Brain microvascular endothelial cell (primary cell): ENCODE measurements at regions not wholly inside any gene's neighbourhood (a gene's known extent, or its start where the extent isn't known, plus 50 kb on each side); places are given as distances from the start of the nearest gene placed in this dataset.
"Not testable (repeated sequence)": the region's sequence is repeated elsewhere in the genome, so short reads cannot be mapped to it uniquely, and the experiment has no call there.

ENCODE experiments used
- DNase-seq: peaks from one replicate; pipeline ENCODE4 v3.0.0-alpha.2; 2020
- H3K27ac ChIP-seq: fragments of 250-450 bp; sonication (Bioruptor Pico); 2 replicates; pipeline ENCODE4 v1.5.1; 2020; ENCODE audit warnings: mild to moderate bottlenecking, moderate library complexity
- H3K27me3 ChIP-seq: fragments of 250-450 bp; sonication (Bioruptor Pico); replicated peaks from 2 replicates; pipeline ENCODE4 v1.5.1; 2020; ENCODE audit warnings: mild to moderate bottlenecking
- H3K36me3 ChIP-seq: fragments of 250-450 bp; sonication (Bioruptor Pico); replicated peaks from 2 replicates; pipeline ENCODE4 v1.5.1; 2020; ENCODE audit warnings: mild to moderate bottlenecking
- H3K4me3 ChIP-seq: 2 replicates; pipeline ENCODE4 v1.5.1; 2011; ENCODE audit warnings: low read depth, mild to moderate bottlenecking, control low read depth, low read length, moderate library complexity
- in situ Hi-C: cut with HindIII; loops from 2 replicates; pipeline ENCODE4 v1.10.0; 2017; ENCODE audit warnings: low sequenced_read_pairs, low pct_ligation_motif_present
- TF ChIP-seq, protein P1 (sequence below): IDR thresholded peaks from 2 replicates; pipeline ENCODE4 v1.5.1; 2011; ENCODE audit warnings: low read depth, mild to moderate bottlenecking, moderate library complexity, low read length, control low read depth, inconsistent platforms; ENCODE audit errors: missing control alignments

DNA sequence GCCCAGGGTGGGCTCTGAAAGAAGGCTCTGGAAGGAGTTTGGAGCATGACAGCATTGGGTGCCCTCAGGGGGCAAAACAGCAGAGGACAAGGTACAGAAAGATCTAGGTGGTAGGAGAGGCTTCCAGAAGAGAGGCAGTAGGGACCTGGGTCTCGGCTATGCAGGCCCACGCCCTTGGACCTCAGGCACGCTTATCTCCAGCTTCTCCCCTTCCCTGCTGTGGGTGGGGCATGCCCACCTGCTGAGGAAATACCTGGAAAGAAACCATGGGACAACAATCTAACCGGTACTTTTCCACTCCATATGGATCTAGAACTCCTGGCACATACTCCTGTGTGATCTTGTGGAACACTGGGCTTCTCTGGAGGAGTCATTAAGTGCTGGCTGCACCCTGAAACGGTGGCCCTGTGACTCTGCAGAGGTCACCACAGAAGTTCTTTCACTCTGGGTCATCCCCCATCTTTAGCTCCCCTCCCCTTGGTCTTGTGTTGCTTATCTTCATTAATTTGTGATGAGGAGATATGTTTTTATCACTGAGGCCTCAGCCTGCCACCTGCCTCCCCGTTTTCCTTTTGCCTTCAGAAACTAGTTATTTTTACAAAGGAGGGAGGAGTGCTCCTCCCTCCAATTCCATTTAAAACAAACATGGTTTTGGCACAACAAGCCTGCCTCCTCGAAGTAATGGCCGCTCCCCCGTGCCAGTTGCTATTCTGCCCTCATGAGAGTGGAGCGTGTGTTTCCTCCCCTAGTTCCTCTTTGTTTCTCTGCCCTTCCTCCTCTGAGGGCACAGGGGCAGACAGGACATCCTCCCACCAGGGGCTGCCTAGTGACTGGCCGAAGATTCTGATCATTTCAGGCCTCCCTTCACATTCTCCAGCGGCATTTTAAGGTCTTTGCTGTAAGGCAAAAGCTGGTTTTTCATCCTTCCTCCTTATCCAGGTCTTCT, 78.0 kb upstream of the ATP5PO start:
- in situ Hi-C loops: no loop called here
- DNase-seq: no peak
- H3K27ac ChIP-seq: no peak overlapping the region
- TF ChIP-seq, protein P1, sequence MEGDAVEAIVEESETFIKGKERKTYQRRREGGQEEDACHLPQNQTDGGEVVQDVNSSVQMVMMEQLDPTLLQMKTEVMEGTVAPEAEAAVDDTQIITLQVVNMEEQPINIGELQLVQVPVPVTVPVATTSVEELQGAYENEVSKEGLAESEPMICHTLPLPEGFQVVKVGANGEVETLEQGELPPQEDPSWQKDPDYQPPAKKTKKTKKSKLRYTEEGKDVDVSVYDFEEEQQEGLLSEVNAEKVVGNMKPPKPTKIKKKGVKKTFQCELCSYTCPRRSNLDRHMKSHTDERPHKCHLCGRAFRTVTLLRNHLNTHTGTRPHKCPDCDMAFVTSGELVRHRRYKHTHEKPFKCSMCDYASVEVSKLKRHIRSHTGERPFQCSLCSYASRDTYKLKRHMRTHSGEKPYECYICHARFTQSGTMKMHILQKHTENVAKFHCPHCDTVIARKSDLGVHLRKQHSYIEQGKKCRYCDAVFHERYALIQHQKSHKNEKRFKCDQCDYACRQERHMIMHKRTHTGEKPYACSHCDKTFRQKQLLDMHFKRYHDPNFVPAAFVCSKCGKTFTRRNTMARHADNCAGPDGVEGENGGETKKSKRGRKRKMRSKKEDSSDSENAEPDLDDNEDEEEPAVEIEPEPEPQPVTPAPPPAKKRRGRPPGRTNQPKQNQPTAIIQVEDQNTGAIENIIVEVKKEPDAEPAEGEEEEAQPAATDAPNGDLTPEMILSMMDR: no peak
- H3K27me3 ChIP-seq: no peaks in the 10 kb centered on the region
- H3K36me3 ChIP-seq: no peaks in the 10 kb centered on the region
- no peak overlapping the region for H3K4me3 ChIP-seq

DNA sequence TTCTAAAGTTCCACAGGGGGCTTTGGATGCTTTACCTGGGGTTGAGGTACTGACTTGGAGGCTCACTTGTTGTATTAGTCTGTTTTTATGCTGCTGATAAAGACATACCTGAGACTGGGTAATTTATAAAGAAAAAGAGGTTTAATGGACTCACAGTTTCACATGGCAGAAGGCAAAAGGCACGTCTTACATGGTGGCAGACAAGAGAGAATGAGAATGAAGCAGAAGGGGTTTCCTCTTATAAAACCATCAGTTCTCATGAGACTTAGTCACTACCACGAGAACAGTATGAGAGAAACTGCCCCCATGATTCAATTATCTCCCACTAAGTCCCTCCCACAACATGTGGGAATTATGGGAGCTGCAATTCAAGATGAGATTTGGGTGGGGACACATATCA, 76.8 kb upstream of the ATP5PO start:
- H3K27me3 ChIP-seq, in situ Hi-C loops, H3K4me3 ChIP-seq, H3K27ac ChIP-seq, DNase-seq, H3K36me3 ChIP-seq: not testable (repeated sequence)

DNA sequence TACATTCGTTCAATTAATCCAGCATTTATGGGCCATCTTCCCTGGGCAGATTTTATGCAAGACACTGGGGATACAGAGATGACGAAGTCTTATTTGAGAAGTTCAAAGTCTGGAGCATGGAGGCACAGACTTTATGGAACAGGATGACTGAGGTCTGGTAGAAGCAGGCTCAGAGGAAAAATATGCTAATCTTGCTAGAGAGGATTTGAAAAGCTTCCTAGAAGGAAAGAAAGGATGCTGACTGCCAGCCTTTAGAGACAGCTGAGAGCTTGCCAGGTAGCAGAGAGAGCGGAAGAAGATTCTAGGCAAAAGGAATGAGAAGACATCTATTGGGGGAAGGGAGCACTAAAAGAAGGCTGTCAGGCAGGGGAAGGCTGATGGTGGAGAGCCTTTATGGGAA, 75.5 kb upstream of the ATP5PO start:
- in situ Hi-C loops: no loop called here
- no peak for DNase-seq
- H3K36me3 ChIP-seq: no peaks in the 10 kb centered on the region
- no peaks in the 10 kb centered on the region for H3K27me3 ChIP-seq
- H3K4me3 ChIP-seq: no peak overlapping the region
- H3K27ac ChIP-seq: no peak overlapping the region
- TF ChIP-seq, protein P1: no peak

DNA sequence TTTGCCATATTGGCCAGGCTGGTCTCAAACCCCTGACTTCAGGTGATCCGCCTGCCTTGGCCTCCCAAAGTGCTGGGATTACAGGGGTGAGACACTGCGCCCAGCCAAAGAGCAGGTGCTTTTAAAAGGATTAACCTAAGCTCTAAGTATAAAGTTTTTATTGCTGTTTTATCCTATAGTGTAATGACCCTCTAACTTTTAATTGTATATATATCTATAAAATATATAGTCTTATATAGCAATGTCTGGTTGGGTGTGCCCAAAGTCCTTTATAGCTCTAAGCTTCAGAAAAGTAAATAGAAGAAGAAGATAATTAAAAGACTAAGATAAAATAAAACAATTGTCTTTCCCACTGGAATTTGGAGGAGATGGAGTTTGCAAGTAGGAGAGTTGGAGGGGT, 73.8 kb upstream of the ATP5PO start:
- TF ChIP-seq, protein P1: no peak
- no peaks in the 10 kb centered on the region for H3K27me3 ChIP-seq
- in situ Hi-C loops: no loop called here

GRCh38 chr21:33988237-33989017, 72.8 kb upstream of the ATP5PO start:
- in situ Hi-C loops: no loop called here
- TF ChIP-seq, protein P1: no peak
- no peak for DNase-seq
- Histone ChIP-seq H3K27me3 (no peaks in the 10 kb centered on the region), H3K27ac (no peak overlapping the region), H3K4me3 (no peak overlapping the region), H3K36me3 (no peaks in the 10 kb centered on the region)

More for the DNA sequence above, 73.8 kb upstream of the ATP5PO start:
- DNase-seq: no peak
- no peak overlapping the region for H3K4me3 ChIP-seq
- H3K27ac ChIP-seq: no peak overlapping the region
- no peaks in the 10 kb centered on the region for H3K36me3 ChIP-seq

GRCh38 chr21:33987461-33987860, 71.9 kb upstream of the ATP5PO start:
- Histone ChIP-seq H3K4me3 (no peak overlapping the region), H3K27me3 (no peaks in the 10 kb centered on the region), H3K36me3 (no peaks in the 10 kb centered on the region), H3K27ac (no peak overlapping the region)
- in situ Hi-C loops: no loop called here
- TF ChIP-seq, protein P1: no peak
- no peak for DNase-seq
